HG02970 (cell line): ENCODE measurements at regions not wholly inside any gene's neighbourhood (a gene's known extent, or its start where the extent isn't known, plus 50 kb on each side); places are given as distances from the start of the nearest gene placed in this dataset.
"Not testable (repeated sequence)": the region's sequence is repeated elsewhere in the genome, so short reads cannot be mapped to it uniquely, and the experiment has no call there.

ENCODE experiments used
- ATAC-seq: cut with Tn5 transposase; IDR thresholded peaks from one replicate; pipeline ENCODE4 v1.9.1; 2021; ENCODE audit warnings: mild to moderate bottlenecking, moderate library complexity, moderate number of reproducible peaks; ENCODE audit not compliant: unreplicated experiment, low FRiP score

- ATAC-seq: no peak
These were observed 246.9 kb downstream of the ACKR3 start for GRCh38 chr2:236816197-236817170.

GRCh38 chr2:236818281-236819045, 248.8 kb downstream of the ACKR3 start:
- ATAC-seq: no peak

- ATAC-seq: no peak
These were observed 249.8 kb downstream of the ACKR3 start for GRCh38 chr2:236819275-236820002.

GRCh38 chr2:236820763-236821344, 251.2 kb downstream of the ACKR3 start:
- ATAC-seq: no peak

- ATAC-seq: no peak
These were observed 253.5 kb downstream of the ACKR3 start for GRCh38 chr2:236823041-236823629.

GRCh38 chr2:236823963-236824362, 254.3 kb downstream of the ACKR3 start:
- no peak for ATAC-seq

- ATAC-seq: no peak
These were observed 255.2 kb downstream of the ACKR3 start for GRCh38 chr2:236824836-236825235.

GRCh38 chr2:236825989-236826510, 256.4 kb downstream of the ACKR3 start:
- no peak for ATAC-seq

- no peak for ATAC-seq
These were observed 257.1 kb downstream of the ACKR3 start for GRCh38 chr2:236826606-236827156.

- ATAC-seq: no peak
These were observed 257.7 kb upstream of the COPS8 start for GRCh38 chr2:236827997-236828396.

- no peak for ATAC-seq
These were observed 256.9 kb upstream of the COPS8 start for GRCh38 chr2:236828820-236829219.

- no peak for ATAC-seq
These were observed 254.8 kb upstream of the COPS8 start for GRCh38 chr2:236830926-236831325.

- no peak for ATAC-seq
These were observed 254.0 kb upstream of the COPS8 start for GRCh38 chr2:236831698-236832097.

GRCh38 chr2:236833501-236834073, 252.1 kb upstream of the COPS8 start:
- ATAC-seq: no peak

- ATAC-seq: no peak
These were observed 251.4 kb upstream of the COPS8 start for GRCh38 chr2:236834284-236834683.

- ATAC-seq: no peak
These were observed 250.2 kb upstream of the COPS8 start for GRCh38 chr2:236835307-236836024.

GRCh38 chr2:236836028-236836427, 249.7 kb upstream of the COPS8 start:
- not testable (repeated sequence) for ATAC-seq

GRCh38 chr2:236840215-236840614, 245.5 kb upstream of the COPS8 start:
- no peak for ATAC-seq
